A673 (cell line): ENCODE measurements at regions not wholly inside any gene's neighbourhood (a gene's known extent, or its start where the extent isn't known, plus 50 kb on each side); places are given as distances from the start of the nearest gene placed in this dataset.

Source experiments
- CTCF ChIP-seq: fragments of 300-800, 200-600 bp; sonication (generic); conservative IDR thresholded peaks from 2 replicates; pipeline ENCODE4 v1.5.1; 2017; ENCODE audit warnings: low read depth, mild to moderate bottlenecking, antibody characterized with exemption, low read length, moderate library complexity, mixed read lengths
- EZH2 ChIP-seq: fragments of 200-600 bp; sonication (generic); IDR thresholded peaks from 2 replicates; pipeline ENCODE4 v1.6.1; 2017; ENCODE audit warnings: borderline replicate concordance, low read depth, mild to moderate bottlenecking, mixed read lengths, antibody characterized with exemption, low read length; ENCODE audit not compliant: poor library complexity, severe bottlenecking

GRCh38 chr11:123362186-123362585, 67.9 kb upstream of the GRAMD1B start:
- TF ChIP-seq EZH2 = no peak
- no peak for TF ChIP-seq CTCF
